Stomach (tissue), 8 donors: ENCODE measurements at regions not wholly inside any gene's neighbourhood (a gene's known extent, or its start where the extent isn't known, plus 50 kb on each side); places are given as distances from the start of the nearest gene placed in this dataset.

Source experiments
- DNase-seq, 2 donors: peaks; one replicate each; pipeline versions ENCODE4 v3.0.0 to v3.0.0-alpha.2; 2013 to 2019
- H3K27ac ChIP-seq, 5 donors: fragments of 200-600 bp in 4 of 5; sonication (generic) in 4 of 5; one replicate each; pipeline ENCODE4 v1.5.1; 2013 to 2019; ENCODE audit warnings: mild to moderate bottlenecking in 1 of 5, moderate library complexity in 1 of 5
- H3K27me3 ChIP-seq, 3 donors: fragments of 200-600 bp; sonication (generic); one replicate each; pipeline ENCODE4 v1.5.1; 2017 to 2019; ENCODE audit warnings: mixed run types in 1 of 3
- H3K36me3 ChIP-seq, 4 donors: fragments of 200-600 bp; sonication (generic); 1 replicate in 3 of 4; 2 replicates in 1 of 4; pipeline ENCODE4 v1.5.1; 2016 to 2019
- H3K4me1 ChIP-seq, 4 donors: fragments of 200-600 bp; sonication (generic); one replicate each; pipeline ENCODE4 v1.5.1; 2016 to 2019
- H3K4me3 ChIP-seq, 4 donors: fragments of 200-600 bp; sonication (generic) in 3 of 4; one replicate each; pipeline ENCODE4 v1.5.1; 2016 to 2019; ENCODE audit warnings: mild to moderate bottlenecking in 1 of 4
- H3K9me3 ChIP-seq, 4 donors: fragments of 200-600 bp; sonication (generic); one replicate each; pipeline ENCODE4 v1.5.1; 2016 to 2019
- EP300 ChIP-seq: sonication (generic); formaldehyde crosslinking; IDR thresholded peaks from one replicate; pipeline ENCODE4 v1.6.1; 2017; ENCODE audit warnings: antibody characterized with exemption
- POLR2A ChIP-seq, 4 donors: fragments of 450-650 bp; IDR thresholded peaks; one replicate each; pipeline ENCODE4 v1.6.1; 2016; ENCODE audit warnings: antibody characterized with exemption in 4 of 4, control low read depth in 2 of 4, mild to moderate bottlenecking in 1 of 4, moderate library complexity in 1 of 4
- POLR2AphosphoS5 ChIP-seq, 3 donors: sonication (generic); formaldehyde crosslinking; IDR thresholded peaks; one replicate each; pipeline ENCODE4 v1.6.1; 2016; ENCODE audit warnings: antibody characterized with exemption in 3 of 3
- WGBS, 5 donors: extraction: QIAGEN DNeasy Blood & Tissue Kit in 3 of 5; methylation state at CpG; one replicate each; pipeline versions ENCODE4 v1.1.5 to v1.1.7; 2013 to 2018; 5-methylcytosine and 5-hydroxymethylcytosine counted together
- intact Hi-C: fragments of 100-400 bp; cut with DNase I; formaldehyde crosslinking; loops from one replicate; pipeline ENCODE4 v1.15.1; 2023; ENCODE audit warnings: low total_unique reads
- TF ChIP-seq, protein P1 (sequence below), 7 experiments: fragments of 450-650 bp in 4 of 7; fragments of 200-600 bp in 3 of 7; sonication (generic) in 3 of 7; IDR thresholded peaks; one replicate each; pipeline ENCODE4 v1.5.1; 2016 to 2019; ENCODE audit warnings: antibody characterized with exemption in 7 of 7, control low read depth in 2 of 7, mild to moderate bottlenecking in 1 of 7
- donor health status: healthy with polysubstance abuse.
- donor health status: Bipolar disorder and iron deficiency.
- donor health status: healthy.

DNA sequence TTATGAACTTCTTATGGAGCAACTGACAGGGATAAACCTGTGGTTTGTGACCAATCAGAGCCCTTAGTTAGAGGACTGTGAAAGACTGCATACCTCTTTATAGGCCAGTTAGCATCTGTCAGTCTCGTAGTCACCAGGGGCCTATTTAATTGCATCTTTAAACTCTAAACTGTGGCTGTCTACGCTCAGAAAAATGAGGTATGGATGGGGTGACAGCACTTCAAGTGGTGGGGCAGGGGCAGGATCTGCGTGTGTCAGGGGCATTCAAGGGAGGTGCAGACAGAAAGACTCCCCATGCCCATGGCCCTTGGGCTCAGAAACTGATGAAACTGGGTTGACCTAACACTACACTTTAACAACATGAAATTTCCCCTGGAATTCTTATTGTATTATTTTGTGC lies 132.6 kb upstream of the TBCA start:
- H3K4me1 ChIP-seq: no peaks in the 10 kb centered on the region
- no peak for DNase-seq
- intact Hi-C loops: no loop called here
- peaks cover 0 to under 1% (median 0%) of the 10 kb centered on the region in 4 donors for H3K9me3 ChIP-seq
- H3K36me3 ChIP-seq: no peaks in the 10 kb centered on the region
- no peak overlapping the region for H3K27ac ChIP-seq
- TF ChIP-seq, protein P1, sequence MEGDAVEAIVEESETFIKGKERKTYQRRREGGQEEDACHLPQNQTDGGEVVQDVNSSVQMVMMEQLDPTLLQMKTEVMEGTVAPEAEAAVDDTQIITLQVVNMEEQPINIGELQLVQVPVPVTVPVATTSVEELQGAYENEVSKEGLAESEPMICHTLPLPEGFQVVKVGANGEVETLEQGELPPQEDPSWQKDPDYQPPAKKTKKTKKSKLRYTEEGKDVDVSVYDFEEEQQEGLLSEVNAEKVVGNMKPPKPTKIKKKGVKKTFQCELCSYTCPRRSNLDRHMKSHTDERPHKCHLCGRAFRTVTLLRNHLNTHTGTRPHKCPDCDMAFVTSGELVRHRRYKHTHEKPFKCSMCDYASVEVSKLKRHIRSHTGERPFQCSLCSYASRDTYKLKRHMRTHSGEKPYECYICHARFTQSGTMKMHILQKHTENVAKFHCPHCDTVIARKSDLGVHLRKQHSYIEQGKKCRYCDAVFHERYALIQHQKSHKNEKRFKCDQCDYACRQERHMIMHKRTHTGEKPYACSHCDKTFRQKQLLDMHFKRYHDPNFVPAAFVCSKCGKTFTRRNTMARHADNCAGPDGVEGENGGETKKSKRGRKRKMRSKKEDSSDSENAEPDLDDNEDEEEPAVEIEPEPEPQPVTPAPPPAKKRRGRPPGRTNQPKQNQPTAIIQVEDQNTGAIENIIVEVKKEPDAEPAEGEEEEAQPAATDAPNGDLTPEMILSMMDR (IDR thresholded peaks at IDR 0.05): no peak
- no peak for TF ChIP-seq EP300
- no peak for TF ChIP-seq POLR2AphosphoS5 (IDR thresholded peaks at IDR 0.05)
- TF ChIP-seq POLR2A (IDR thresholded peaks at IDR 0.05): no peak
- H3K4me3 ChIP-seq: no peak overlapping the region
- peaks cover 0 to 14% (median 0%) of the 10 kb centered on the region in 3 donors for H3K27me3 ChIP-seq
- 82 to 90% (median 88%) methylated on average over 3 of the region's 3 CpGs for WGBS, 5 donors

DNA sequence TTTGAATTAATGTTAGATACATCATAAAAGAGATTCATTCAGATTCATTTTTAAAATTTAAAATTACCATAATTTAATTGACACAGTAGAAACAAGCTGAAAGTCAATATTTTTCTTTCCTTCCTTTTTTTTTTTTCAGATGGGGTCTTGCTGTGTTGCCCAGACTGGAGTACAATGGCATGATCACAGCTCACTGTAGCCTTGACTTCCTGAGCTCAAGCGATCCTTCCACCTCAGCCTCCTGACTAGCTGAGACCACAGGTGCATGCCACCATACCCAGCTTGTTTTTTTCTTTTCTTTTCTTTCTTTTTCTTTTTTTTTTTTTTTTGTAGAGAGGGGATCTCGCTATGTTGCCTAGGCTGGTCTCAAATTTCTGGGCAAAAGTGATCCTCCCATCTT lies 131.6 kb upstream of the TBCA start:
- DNase-seq: no peak
- H3K9me3 ChIP-seq: no peaks in the 10 kb centered on the region
- no peaks in the 10 kb centered on the region for H3K36me3 ChIP-seq
- no peak overlapping the region for H3K27ac ChIP-seq
- 86 to 94% (median 89%) methylated on average over 2 of the region's 2 CpGs for WGBS, 5 donors
- intact Hi-C loops: no loop called here
- H3K4me1 ChIP-seq: no peaks in the 10 kb centered on the region
- TF ChIP-seq POLR2A (IDR thresholded peaks at IDR 0.05) (no peak), EP300 (no peak), POLR2AphosphoS5 (IDR thresholded peaks at IDR 0.05) (no peak)
- TF ChIP-seq, protein P1 (IDR thresholded peaks at IDR 0.05): no peak
- H3K4me3 ChIP-seq: no peak overlapping the region
- peaks cover 0 to 8% (median 0%) of the 10 kb centered on the region in 3 donors for H3K27me3 ChIP-seq

DNA sequence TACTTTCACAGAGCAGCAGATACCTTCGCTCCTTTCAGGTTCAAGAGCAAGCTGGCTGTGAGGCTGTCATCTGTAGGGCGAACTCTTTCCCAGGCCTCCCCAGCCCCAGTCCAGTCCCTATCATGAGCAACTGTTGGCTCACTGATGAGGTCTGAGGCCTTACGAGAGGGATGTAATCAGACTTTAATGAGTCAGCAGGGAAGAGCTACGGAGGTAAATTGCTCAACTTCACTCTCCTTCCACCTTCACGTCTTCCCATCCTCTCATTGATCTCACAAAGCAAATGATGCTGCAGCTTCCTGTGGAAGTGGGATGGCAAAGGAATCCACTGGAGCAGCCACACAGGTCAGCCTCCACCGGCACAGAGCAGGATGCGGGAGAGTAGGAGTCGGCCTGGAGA lies 130.7 kb upstream of the TBCA start:
- Histone ChIP-seq H3K36me3 (no peaks in the 10 kb centered on the region), H3K4me3 (no peak overlapping the region), H3K4me1 (no peaks in the 10 kb centered on the region), H3K27me3 (peaks cover 0 to 2% (median 0%) of the 10 kb centered on the region in 3 donors), H3K9me3 (no peaks in the 10 kb centered on the region), H3K27ac (no peak overlapping the region)
- DNase-seq: no peak
- WGBS, 5 donors: 86 to 92% (median 90%) methylated on average over 6 to 8 of the region's 8 CpGs
- intact Hi-C loops: no loop called here
- no peak for TF ChIP-seq EP300
- TF ChIP-seq POLR2A (IDR thresholded peaks at IDR 0.05): no peak
- TF ChIP-seq, protein P1 (IDR thresholded peaks at IDR 0.05): no peak
- no peak for TF ChIP-seq POLR2AphosphoS5 (IDR thresholded peaks at IDR 0.05)

DNA sequence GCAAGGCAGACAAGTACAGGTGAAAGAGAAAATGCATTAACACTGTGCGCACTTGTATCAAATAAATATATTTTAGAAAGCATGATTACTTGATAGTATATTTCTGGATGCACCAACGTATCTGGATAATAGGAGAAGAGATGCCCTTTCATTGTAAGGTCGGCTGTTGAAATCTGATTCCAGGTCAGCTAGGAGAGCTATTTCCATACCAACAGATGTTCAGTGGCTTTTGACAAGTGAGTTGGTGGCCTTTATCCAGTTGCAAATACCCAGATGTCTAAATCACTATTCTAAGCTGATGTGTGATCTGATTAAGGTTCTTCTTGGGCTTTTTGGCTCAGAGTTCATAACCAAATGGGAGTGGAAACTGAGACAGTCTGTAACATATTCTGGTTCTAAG lies 128.2 kb upstream of the TBCA start:
- H3K27ac ChIP-seq: no peak overlapping the region
- intact Hi-C loops: no loop called here
- H3K9me3 ChIP-seq: no peaks in the 10 kb centered on the region
- no peaks in the 10 kb centered on the region for H3K36me3 ChIP-seq
- no peak overlapping the region for H3K4me3 ChIP-seq
- no peak for DNase-seq
- 65 to 79% (median 77%) methylated on average over 3 of the region's 3 CpGs for WGBS, 5 donors
- TF ChIP-seq, protein P1 (IDR thresholded peaks at IDR 0.05): no peak
- TF ChIP-seq POLR2AphosphoS5 (IDR thresholded peaks at IDR 0.05) (no peak), POLR2A (IDR thresholded peaks at IDR 0.05) (no peak), EP300 (no peak)
- H3K27me3 ChIP-seq: no peaks in the 10 kb centered on the region
- no peaks in the 10 kb centered on the region for H3K4me1 ChIP-seq
